Endodermal cell (in vitro differentiated cells): ENCODE measurements at regions not wholly inside any gene's neighbourhood (a gene's known extent, or its start where the extent isn't known, plus 50 kb on each side); places are given as distances from the start of the nearest gene placed in this dataset.

Experiments used
- DNase-seq: peaks from one replicate; pipeline ENCODE4 v3.0.0-alpha.2; 2017
- H3K27ac ChIP-seq: 2 replicates; pipeline ENCODE4 v1.5.1; 2013; ENCODE audit warnings: mild to moderate bottlenecking, low read depth, low read length, moderate library complexity
- H3K27me3 ChIP-seq: 2 replicates; pipeline ENCODE4 v1.6.1; 2013; ENCODE audit warnings: mild to moderate bottlenecking, low read length, moderate library complexity; ENCODE audit not compliant: insufficient read depth, control insufficient read depth, poor library complexity, severe bottlenecking
- H3K36me3 ChIP-seq: 2 replicates; pipeline ENCODE4 v1.7.0; 2013; ENCODE audit warnings: mild to moderate bottlenecking, low read length, moderate library complexity; ENCODE audit not compliant: control insufficient read depth, insufficient read depth
- H3K4me1 ChIP-seq: one replicate; pipeline ENCODE4 v1.7.0; 2013; ENCODE audit warnings: low read length; ENCODE audit not compliant: control insufficient read depth, insufficient read depth
- H3K4me3 ChIP-seq: 2 replicates; pipeline ENCODE4 v1.5.1; 2013; ENCODE audit warnings: mild to moderate bottlenecking, low read length, moderate library complexity
- H3K9ac ChIP-seq: 2 replicates; pipeline ENCODE4 v1.6.1; 2013; ENCODE audit warnings: mild to moderate bottlenecking, low read length, moderate library complexity; ENCODE audit not compliant: poor library complexity, severe bottlenecking; ENCODE audit errors: extremely low read depth
- H3K9me3 ChIP-seq: 2 replicates; pipeline ENCODE4 v1.6.1; 2013; ENCODE audit warnings: mild to moderate bottlenecking, low read length, moderate library complexity; ENCODE audit not compliant: control insufficient read depth
- H3K27ac Mint-ChIP-seq: 2 replicates; pipeline ENCODE4 v1.8.0; 2020; ENCODE audit warnings: mixed read lengths
- H3K27me3 Mint-ChIP-seq: 2 replicates; pipeline ENCODE4 v1.8.0; 2021; ENCODE audit warnings: mild to moderate bottlenecking, mixed read lengths; ENCODE audit not compliant: insufficient read depth
- H3K36me3 Mint-ChIP-seq: 2 replicates; pipeline ENCODE4 v1.8.0; 2020; ENCODE audit warnings: low read depth, mixed read lengths
- H3K4me1 Mint-ChIP-seq: 2 replicates; pipeline ENCODE4 v1.8.0; 2020; ENCODE audit warnings: mixed read lengths
- H3K4me3 Mint-ChIP-seq: 2 replicates; pipeline ENCODE4 v1.8.0; 2020; ENCODE audit warnings: mild to moderate bottlenecking, moderate library complexity, mixed read lengths
- H3K9me3 Mint-ChIP-seq: 2 replicates; pipeline ENCODE4 v1.8.0; 2020; ENCODE audit warnings: mild to moderate bottlenecking, mixed read lengths
- WGBS, 2 experiments: methylation state at CpG; one replicate each; pipeline versions ENCODE4 v1.1.5 to v1.1.7; 2013; ENCODE audit warnings: missing lambda C conversion rate in 2 of 2, mixed read lengths in 1 of 2; ENCODE audit not compliant: insufficient coverage in 1 of 2, insufficient read length in 1 of 2; 5-methylcytosine and 5-hydroxymethylcytosine counted together
- TF ChIP-seq, protein P1 (sequence below): fragments of 200-600 bp; sonication (generic); conservative IDR thresholded peaks from 2 replicates; pipeline ENCODE4 v1.5.0; 2021; ENCODE audit warnings: antibody characterized with exemption, mild to moderate bottlenecking

- H3K36me3 Mint-ChIP-seq: no peaks in the 10 kb centered on the region
- no peaks in the 10 kb centered on the region for H3K4me1 Mint-ChIP-seq
- WGBS, 2 experiments: 94 to 100% methylated on average over 3 of the region's 3 CpGs
- TF ChIP-seq, protein P1, sequence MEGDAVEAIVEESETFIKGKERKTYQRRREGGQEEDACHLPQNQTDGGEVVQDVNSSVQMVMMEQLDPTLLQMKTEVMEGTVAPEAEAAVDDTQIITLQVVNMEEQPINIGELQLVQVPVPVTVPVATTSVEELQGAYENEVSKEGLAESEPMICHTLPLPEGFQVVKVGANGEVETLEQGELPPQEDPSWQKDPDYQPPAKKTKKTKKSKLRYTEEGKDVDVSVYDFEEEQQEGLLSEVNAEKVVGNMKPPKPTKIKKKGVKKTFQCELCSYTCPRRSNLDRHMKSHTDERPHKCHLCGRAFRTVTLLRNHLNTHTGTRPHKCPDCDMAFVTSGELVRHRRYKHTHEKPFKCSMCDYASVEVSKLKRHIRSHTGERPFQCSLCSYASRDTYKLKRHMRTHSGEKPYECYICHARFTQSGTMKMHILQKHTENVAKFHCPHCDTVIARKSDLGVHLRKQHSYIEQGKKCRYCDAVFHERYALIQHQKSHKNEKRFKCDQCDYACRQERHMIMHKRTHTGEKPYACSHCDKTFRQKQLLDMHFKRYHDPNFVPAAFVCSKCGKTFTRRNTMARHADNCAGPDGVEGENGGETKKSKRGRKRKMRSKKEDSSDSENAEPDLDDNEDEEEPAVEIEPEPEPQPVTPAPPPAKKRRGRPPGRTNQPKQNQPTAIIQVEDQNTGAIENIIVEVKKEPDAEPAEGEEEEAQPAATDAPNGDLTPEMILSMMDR: no peak
- H3K9me3 Mint-ChIP-seq: peaks cover 16% of the 10 kb centered on the region
- peak overlapping the region; percentile 62 for H3K4me3 Mint-ChIP-seq
- no peak overlapping the region for H3K27ac ChIP-seq
- peaks cover 3% of the 10 kb centered on the region for H3K27me3 Mint-ChIP-seq
- H3K27me3 ChIP-seq: no peaks in the 10 kb centered on the region
- no peak overlapping the region for H3K4me3 ChIP-seq
- DNase-seq: no peak
- no peak overlapping the region for H3K27ac Mint-ChIP-seq
- no peaks in the 10 kb centered on the region for H3K36me3 ChIP-seq
- no peaks in the 10 kb centered on the region for H3K4me1 ChIP-seq
- H3K9ac ChIP-seq: no peak overlapping the region
- peaks cover 12% of the 10 kb centered on the region for H3K9me3 ChIP-seq
Observed at GRCh38 chr15:79492065-79492464, 59.9 kb downstream of the MINAR1 start.

DNA sequence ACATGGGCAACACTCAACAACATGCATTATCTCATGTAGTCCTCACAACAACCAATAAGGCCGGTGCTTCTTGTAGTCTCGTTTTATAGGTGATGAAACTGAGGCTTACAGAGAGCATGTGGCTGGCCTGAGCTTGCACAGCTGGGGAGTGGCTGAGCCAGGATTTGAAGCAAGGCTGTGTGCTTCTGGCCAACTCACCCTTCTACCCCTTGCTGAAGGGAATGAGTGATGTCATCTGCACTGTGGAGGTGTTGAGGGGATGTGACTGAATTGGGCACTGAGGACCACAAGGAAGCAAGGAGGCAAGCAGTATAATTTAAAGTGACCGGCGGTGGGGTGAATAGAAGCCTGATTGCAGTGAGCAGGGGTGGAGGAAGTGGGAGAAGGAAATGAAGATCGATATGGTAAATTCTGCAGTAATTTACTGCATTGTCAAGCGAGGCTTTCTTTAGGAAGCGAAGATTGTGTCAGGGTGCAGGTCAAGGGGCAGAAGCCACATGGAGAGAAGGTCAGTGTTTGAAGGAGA is 62.3 kb downstream of the MINAR1 start:
- Histone ChIP-seq H3K9me3 (peaks cover 12% of the 10 kb centered on the region), H3K4me3 (no peak overlapping the region), H3K9ac (no peak overlapping the region), H3K36me3 (no peaks in the 10 kb centered on the region), H3K4me1 (peaks cover 7% of the 10 kb centered on the region), H3K27me3 (peaks cover 6% of the 10 kb centered on the region), H3K27ac (no peak overlapping the region)
- TF ChIP-seq, protein P1: no peak
- 88 to 94% methylated on average over 5 to 7 of the region's 7 CpGs for WGBS, 2 experiments
- Mint-ChIP-seq H3K36me3 (no peaks in the 10 kb centered on the region), H3K4me3 (no peak overlapping the region), H3K27me3 (peaks cover 3% of the 10 kb centered on the region), H3K27ac (no peak overlapping the region), H3K4me1 (peaks cover 14% of the 10 kb centered on the region), H3K9me3 (peaks cover 11% of the 10 kb centered on the region)
- no peak for DNase-seq

DNA sequence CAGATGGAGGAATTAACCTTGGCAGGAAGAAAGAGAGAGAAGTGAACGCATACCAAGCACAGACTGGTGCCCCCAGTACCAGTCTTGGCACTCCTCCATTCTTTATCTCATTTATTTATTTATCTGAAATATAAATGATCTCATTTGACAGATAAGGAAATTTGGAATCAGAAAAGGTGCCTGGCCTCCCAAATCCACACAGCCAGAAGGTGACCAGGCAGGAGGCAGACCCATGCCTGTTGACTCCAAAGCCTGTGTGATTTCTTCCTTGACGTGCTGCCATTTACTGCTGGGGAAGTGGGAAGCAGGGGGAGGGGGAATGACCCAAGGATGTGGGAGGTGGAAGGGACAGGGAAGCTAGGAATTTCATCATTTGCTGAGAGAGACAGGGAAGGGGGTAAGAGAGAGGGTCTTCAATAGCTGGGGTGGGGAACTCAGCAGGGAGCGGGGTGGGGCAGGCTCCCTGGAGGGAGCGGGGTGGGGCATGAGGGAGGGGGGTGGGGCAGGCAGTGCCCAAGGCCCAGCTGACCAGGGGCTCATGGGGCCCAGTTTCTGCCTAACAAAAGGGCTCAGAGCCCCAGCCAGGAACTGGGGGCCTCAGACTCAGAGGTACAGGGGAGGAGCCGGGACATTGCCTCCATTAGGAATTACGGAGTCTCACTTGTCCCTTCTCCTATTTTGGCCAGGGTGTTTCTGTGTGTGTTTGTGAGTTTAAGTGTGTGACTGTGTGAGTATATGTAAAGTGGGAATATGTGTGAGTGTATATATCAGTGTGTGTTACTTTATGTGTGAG is 63.0 kb downstream of the MINAR1 start:
- Histone ChIP-seq H3K4me1 (peaks cover 7% of the 10 kb centered on the region), H3K27ac (no peak overlapping the region), H3K36me3 (no peaks in the 10 kb centered on the region), H3K4me3 (no peak overlapping the region), H3K9me3 (peaks cover 12% of the 10 kb centered on the region), H3K9ac (no peak overlapping the region), H3K27me3 (peaks cover 13% of the 10 kb centered on the region)
- WGBS, 2 experiments: 88 to 100% methylated on average over 1 to 5 of the region's 6 CpGs
- H3K4me3 Mint-ChIP-seq: no peak overlapping the region
- DNase-seq: no peak
- no peaks in the 10 kb centered on the region for H3K36me3 Mint-ChIP-seq
- peaks cover 14% of the 10 kb centered on the region for H3K4me1 Mint-ChIP-seq
- peaks cover 4% of the 10 kb centered on the region for H3K27me3 Mint-ChIP-seq
- TF ChIP-seq, protein P1: no peak
- H3K27ac Mint-ChIP-seq: no peak overlapping the region
- peaks cover 7% of the 10 kb centered on the region for H3K9me3 Mint-ChIP-seq
